Activated naive CD4-positive, alpha-beta T cell treated with Interleukin-2 at 50 U/mL for 16 hours (primary cell): ENCODE measurements at regions not wholly inside any gene's neighbourhood (a gene's known extent, or its start where the extent isn't known, plus 50 kb on each side); places are given as distances from the start of the nearest gene placed in this dataset.

Source experiments
- DNase-seq: peaks from one replicate; pipeline ENCODE4 v3.0.0-alpha.2; 2020

- no peak for DNase-seq
These were observed 88.0 kb upstream of the MBIP start for GRCh38 chr14:36408388-36408787.

GRCh38 chr14:36405589-36406274, 85.3 kb upstream of the MBIP start:
- no peak for DNase-seq

- no peak for DNase-seq
These were observed 82.4 kb upstream of the MBIP start for GRCh38 chr14:36402867-36403266.

GRCh38 chr14:36398463-36399291, 78.2 kb upstream of the MBIP start:
- no peak for DNase-seq

GRCh38 chr14:36397357-36397756, 76.9 kb upstream of the MBIP start:
- DNase-seq, result no peak

- DNase-seq, result no peak
These were observed 76.4 kb upstream of the MBIP start for GRCh38 chr14:36396798-36397197.

GRCh38 chr14:36394593-36394992, 74.2 kb upstream of the MBIP start:
- DNase-seq, result no peak

- DNase-seq, result no peak
These were observed 70.3 kb upstream of the MBIP start for GRCh38 chr14:36390718-36391117.

- DNase-seq, result no peak
These were observed 63.5 kb upstream of the MBIP start for GRCh38 chr14:36383767-36384431.

GRCh38 chr14:36373982-36374673, 53.7 kb upstream of the MBIP start:
- DNase-seq, result peak; percentile 74
